Stromal cell of bone marrow (primary cell): ENCODE measurements at regions not wholly inside any gene's neighbourhood (a gene's known extent, or its start where the extent isn't known, plus 50 kb on each side); places are given as distances from the start of the nearest gene placed in this dataset.
"Not testable (repeated sequence)": the region's sequence is repeated elsewhere in the genome, so short reads cannot be mapped to it uniquely, and the experiment has no call there.

ENCODE experiments used
- DNase-seq: peaks from one replicate; pipeline ENCODE4 v3.0.0-alpha.2; 2012; ENCODE audit warnings: low read depth

DNA sequence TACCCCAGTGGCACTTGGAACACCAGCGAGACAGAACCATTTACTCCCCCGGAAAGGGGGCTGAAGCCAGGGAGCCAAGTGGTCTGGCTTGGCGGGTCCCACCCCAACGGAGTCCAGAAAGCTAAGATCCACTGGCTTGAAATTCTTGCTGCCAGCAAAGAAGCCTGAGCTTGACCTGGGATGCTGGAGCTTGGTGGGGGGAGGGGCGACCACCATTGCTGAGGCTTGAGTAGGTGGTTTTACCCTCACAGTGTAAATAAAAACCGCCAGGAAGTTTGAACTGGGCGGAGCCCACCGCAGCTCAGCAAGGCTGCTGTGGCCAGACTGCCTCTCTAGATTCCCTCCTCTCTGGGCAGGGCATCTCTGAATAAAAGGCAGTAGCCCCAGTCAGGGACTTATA, 62.8 kb downstream of the RPS24 start:
- not testable (repeated sequence) for DNase-seq

DNA sequence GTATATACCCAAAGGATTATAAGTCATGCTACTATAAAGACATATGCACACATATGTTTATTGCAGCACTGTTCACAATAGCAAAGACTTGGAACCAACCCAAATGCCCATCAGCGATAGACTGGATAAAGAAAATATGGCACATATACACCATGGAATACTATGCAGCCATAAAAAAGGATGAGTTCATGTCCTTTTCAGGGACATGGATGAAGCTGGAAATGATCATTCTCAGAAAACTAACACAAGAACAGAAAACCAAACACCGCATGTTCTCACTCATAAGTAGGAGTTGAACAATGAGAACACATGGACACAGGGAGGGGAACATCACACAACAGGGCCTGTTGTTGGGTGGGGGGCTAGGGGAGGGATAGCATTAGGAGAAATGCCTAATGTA, 68.9 kb downstream of the RPS24 start:
- DNase-seq = not testable (repeated sequence)

DNA sequence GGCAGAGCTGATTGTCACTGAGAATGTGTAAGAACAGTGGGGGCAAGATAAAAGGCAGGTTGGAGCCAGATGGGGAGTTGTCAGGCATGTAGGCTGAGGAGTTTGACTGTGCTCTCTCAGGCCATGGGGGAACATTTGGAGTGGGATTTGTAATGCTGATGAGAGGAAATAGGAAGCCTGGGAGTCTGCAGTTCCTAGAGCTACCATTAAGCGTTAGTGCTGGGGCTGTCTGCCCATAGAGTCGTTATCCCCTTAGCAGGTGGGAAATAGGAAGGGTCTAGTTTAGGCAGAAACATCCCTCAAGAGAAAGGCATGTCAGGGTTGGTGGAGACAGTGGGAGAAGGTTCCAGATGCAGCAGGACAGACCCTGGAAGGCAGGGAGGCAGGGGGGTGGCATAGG, 75.5 kb downstream of the RPS24 start:
- no peak for DNase-seq

DNA sequence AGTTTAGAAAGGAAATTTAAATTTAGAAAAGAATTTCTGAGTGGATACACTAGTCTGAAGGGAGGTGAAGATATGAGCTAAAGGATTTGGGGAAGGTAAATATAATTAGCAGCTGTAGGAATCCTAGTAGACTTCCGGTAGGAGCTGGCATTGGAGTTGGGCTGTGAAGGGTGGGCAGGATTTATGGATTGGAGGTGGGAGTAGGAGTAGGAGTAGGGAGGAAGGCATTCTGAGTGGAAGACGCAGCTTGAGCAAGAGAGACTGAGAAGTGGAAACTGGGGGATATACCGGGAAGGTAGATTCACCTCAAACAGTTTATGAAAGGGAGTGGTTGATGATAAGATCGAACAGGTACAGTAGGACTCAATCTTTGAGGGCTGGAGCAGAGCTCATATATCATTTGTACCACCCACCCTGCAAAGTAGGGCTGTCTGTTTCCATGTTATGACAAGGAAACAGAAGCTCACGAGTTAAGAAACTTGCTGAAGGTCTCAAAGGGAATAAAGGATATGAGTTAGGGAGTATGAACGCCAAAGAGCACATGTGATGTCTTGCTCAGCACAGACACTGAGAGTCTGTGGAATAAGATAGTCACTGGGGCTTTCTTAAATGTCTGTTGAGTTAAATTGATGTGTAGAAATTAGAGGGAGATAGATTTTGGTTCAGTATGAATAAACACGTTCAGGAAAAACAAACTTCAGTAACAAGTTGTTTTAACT, 81.6 kb downstream of the RPS24 start:
- DNase-seq = peak; percentile 67

DNA sequence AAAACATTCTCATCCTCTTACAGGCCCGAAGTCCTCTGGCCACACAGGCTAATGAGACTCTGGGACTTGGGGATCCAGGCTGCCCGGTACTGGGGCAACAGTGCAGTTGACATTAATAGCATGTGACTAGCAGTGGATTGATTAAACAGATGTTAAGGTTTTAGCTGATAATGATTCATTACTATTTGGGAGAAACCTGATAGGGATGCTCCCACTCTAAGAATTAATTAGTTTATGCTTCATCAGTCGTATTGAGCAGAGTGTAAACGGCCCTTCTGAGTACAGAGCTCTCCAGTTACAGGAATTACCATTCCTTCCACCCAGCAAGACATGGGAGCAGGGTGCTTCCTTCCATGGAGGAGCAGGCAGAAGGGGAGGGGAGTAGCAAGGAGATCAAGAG, 82.7 kb downstream of the RPS24 start:
- DNase-seq = no peak

DNA sequence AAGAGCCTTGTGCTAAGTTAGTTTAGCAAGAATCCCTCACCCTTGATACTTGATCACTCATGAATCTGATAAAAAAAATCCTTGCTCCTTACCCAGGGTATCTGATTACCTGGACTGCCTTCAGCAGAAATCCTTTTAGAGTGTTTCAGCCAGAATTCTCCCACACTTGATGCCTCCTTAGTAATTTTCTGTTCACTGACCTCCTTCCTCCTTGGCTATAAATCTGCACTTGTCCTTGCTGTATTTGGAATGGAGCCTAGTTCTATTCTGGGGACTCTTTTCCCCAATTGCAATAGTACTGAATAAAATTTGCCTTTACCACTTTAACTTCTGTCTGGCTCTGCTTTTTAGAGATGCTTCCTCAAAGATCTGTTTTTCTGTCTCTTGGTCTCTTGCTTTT, 84.9 kb downstream of the RPS24 start:
- DNase-seq = peak; percentile 6

DNA sequence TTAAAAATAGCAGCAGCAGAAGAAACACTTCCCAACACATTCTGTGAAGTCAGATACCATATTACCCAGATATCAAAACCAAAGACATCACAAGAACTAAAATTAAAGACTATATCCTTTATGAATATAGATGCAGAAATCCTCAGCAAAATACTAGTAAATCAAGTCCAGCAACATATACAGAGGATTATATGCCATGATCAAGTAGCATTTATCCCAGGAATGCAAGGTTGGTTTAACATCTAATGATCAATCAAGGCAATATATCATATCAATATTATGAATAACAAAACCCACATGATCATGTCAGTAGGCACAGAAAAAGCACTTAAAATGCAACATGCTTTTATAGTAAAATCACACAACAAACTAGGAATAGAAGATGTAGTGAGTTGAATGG, 88.1 kb downstream of the RPS24 start:
- DNase-seq = no peak

DNA sequence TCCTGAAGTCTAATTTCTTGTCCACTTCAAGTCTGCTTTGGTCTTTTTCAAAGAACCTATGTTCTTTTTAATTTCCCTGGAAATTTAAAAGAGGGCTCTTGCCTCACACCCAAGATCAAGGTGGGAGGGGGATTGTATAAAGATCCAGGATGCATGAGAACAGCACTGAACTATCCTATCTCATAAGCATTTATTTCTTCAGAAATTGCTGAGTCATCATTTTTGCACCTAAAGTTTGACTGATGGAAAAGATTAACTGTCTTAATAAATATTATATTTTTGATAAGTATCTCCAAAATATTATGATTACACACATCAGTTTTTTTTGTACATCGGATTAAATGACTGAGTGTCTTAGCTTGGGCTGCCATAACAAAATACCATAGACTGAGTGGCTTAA, 90.5 kb downstream of the RPS24 start:
- no peak for DNase-seq

DNA sequence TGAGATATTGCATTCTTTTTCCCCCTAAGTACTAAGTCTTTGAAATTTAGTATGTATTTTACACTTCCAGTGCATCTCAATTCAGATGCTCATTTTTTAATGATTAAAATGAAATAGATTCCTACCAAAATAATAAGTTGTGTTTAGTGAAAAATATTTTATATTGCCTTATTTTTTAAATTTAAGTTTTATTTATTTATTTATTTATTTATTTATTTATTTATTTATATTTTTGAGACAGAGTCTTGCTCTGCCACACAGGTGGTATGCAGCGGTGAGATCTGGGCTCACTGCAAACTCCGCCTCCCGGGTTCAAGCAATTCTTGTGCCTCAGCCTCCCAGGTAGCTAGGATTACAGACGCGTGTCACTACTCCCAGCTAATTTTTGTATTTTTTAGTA, 95.5 kb downstream of the RPS24 start:
- DNase-seq = no peak

DNA sequence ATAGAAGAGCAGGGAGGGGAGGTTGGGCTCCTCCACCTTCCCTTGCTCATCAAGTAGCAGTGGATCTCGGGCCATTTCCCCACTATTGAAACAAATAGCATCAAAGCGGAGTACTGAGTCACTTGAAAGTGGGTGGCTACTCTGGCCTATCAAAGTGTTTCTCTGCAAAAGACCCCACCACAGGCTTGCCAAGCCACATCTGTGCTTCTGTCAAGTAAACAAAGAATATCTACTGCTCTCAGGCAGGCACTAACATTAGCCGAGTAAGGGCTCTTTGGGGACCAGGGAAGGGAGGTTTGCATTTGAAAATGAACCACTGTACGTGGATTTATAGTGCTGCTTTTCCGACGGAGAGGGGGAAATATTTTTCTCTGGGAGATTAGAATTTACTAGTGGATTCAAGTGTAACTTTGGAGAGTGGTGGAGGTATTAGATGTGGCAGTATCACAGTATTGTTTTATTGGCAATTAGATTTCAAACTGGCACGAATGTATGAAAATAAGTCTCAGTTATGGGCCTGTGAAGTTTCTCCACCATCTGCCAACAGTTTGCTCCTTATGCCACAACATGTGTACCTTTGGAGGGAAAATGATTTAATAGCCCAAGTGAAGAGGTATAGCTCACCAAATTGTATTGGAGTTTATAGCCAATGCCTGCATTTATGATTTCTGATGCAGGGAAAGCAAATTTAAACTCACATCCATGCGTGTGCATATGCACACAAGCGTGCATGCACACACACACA, 97.5 kb downstream of the RPS24 start:
- DNase-seq = no peak

DNA sequence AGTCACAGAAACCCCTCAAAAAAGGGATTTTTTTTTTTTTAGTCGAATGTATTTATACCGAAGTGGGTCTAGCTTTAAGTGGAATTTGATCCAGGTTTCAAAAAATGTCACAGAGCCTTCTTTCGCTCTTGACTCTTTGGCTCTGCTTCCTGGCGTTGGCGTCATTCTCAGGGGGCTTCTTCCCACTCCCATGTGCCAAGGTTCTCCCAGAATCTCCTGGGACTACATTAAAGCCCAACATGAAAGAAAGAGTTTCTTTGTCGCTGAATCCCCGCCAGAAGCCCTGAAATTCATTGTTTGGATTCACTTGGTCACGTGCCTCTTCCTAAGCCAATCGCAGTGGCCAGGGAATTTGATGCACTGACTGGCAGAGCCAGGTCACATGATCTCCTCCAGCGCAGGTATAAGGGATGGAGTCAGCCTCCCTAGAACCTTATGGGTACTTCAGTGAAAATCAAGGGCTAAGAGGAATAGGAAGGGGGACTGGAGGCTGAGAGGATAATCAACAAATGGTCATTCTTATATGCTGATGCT, 101.2 kb downstream of the RPS24 start:
- no peak for DNase-seq

DNA sequence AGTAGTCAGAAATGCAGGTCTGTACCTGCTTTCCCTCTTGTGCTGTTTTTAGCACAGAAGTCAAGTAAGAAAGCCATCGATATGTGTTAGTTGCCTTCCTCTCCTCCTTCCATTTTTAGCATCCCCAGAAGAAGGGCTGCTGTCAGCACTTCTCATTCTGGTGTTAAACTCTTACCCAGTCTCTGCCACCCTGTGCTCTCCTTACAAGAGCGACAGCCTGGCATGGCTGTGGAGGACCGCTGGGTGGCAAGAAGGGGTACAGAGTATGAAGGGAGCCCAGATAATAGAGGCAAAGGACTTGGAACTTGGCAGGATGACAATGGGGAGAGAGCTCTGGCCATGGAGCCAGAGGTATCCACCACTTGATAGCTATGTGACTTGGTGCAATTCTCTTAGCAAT, 103.5 kb downstream of the RPS24 start:
- DNase-seq = no peak

DNA sequence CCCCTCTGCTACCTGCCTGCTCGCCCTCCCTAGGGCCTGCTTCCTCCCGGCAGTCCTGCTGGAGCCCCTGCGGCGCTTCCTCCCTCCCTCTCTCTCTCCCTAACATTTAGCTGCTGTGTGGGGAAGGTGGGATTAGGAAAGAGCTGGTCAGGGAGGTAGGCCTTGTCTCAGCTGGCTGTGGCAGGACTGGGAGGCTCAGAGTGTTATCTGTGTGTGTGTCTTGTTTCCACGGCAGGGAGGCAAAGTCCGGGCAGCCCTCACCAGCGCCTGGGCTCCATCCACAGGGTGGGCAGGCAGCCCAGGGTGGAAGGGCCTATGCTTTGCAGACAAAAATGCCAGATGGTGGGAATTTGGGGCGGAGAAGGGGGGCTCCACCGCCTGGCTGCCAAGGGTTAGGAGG, 105.7 kb downstream of the RPS24 start:
- DNase-seq = no peak

DNA sequence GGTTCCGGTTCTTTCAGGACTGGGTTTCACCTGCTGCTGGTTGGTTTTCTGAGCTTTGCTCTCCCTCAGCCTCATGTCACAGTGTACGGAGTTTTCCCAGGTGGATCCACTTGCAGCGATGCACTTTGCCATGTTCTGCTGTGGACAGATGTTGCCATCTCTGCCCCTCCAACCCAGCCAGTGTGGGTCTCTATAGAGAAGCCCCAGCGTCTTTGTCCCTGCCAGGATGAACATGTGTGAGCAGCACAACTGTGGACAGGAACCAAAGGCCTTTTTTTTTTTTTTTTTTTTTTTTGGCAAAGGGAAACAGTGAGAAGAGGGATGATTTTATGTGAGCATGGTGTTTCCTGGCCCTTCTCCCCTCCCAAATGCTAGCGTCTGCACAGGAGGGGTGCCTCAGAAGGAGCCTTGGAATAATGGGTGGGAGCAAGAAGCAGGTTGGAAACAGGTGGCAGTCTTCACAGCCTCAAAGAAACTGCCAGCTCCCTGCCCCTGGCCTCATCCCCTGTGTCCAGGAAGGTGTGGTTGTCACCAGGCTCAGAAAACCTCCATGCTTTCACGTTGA, 106.5 kb downstream of the RPS24 start:
- DNase-seq = no peak

DNA sequence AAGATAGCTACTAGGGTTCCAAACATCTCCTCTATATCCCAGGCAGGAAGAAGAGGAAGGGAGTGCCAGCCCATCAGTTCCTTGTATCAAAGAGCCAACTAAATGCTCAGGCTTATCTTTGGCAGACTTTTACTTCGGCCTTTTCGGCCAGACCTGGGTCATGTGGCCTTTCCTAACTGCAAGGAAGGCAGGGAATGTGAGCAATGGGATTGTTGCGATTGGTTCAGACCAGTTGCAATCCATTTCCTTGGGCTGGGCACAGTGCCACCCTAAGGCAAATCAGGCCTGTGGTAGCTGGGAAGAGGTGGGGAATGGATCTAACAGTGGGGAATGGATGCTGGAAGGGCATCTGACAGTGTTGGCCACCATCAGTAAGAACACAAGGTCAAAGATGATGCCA, 109.9 kb downstream of the RPS24 start:
- DNase-seq = no peak

DNA sequence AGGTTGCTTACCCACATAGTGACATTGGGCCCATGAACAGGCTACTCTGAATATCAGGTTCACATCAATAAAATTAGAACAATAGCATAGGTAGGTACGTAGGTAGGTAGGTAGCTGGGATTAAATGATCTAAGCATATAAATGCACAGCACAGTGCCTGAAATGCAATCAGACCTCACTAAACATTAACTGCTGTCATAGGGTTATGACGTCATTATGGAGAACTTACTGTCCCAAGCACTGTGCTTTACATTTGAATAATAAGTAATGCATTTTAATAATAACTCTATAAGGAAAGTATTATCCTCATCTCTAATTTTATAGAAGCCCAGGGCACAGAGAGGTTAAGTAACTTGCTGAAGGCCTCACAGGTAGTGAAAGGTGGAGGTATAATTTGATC, 112.5 kb downstream of the RPS24 start:
- DNase-seq = no peak

DNA sequence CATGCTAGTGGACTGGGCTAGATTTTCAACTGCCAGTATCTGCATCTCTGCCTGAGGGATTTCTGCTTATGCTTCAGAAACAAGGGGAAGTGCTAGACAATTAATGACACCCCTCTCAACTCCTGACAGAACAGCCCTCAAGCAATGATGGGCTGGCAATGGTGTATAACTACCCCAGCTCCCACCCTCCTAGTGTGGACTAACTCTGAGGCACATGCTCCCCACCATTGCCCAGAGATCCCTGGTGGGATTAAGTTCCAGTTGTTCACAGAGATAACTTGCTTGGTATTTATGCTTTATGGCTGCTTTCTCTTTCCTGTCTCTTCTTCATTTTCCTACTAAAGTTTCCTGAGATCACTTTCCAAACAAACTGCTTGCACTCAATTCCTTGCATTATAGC, 113.5 kb downstream of the RPS24 start:
- no peak for DNase-seq

DNA sequence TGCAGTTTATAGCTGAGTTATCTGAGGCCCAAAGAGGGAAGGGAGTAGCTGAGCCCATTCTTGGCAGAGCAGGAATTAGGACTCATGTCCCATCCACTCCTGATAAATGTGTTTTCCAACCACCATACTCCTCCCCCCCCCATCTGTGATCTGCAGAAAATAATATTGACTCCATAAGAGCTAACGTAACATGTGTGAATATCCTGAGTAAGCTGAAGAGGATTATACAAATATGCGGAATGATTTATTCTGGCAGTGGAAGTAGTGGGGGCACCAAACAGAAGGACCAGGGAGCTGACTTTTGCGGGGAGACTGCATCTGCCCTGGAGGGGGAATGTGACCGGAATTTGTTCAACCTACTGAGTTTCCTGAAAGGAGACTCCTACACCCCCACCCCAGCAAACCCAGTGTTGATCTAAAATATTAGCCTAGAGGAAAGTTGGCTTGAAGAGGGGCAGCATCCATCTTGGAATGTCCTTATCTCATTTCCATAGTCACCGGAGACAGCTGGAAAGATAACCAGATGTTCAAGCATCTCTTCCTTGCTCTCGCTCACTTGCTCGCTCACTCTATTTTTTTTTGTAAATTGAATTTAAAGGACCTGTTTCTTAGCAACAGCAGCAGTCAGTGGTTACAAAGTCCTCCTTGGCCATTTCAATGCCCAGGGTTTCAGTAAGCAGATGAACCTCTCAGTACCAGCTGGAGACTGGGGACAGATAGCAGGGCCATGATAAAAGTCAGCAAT, 114.7 kb downstream of the RPS24 start:
- no peak for DNase-seq

DNA sequence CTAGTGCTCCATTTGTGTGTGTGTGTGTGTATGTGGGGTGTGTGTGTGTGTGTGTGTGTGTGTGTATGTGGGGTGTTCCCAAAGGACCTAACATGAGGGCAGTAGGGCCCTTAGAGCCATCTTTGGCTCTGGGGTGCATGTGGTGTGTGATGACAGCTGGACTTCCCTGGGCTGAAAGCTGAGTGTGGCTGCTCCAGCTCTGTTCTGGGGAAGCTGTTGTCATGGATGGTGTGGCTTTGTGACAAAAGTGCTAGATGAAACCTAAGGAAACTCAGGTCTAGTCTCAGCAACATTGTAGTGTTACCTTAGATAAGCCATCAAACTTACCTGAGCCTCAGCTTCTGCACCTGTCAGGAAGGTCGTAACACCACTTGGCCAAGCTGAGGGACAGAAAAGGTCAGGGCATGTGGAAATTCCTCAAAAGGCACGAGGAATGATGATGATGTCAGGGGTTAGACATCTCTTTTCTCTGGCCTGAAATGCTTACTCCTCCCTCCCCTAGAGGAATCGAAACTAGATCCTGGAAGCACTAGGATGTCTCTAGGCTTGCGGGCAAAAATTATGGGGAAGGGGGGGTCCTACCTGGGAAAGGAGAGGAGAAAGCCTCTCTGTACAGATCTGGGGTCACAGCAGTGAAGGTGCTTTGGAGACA, 115.4 kb downstream of the RPS24 start:
- DNase-seq = no peak

DNA sequence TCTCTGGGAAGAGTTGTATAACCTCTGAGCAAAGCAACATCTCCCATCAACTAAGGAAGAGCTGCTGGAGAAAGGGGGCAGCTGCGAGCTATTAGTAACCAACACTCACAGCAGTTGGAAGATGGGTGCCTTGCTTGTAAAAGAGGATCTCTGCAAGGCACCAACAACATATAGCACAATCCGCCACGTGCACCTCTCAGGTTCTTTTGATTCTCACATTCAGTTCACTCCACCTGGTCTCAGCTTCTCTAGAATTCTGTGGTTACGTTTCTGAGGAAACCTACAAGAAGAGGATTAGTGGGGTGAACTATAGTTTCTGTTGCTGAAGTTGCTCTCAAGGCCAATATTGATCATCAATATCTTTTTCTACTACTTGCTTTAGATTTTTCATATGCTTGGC, 117.1 kb downstream of the RPS24 start:
- DNase-seq = no peak

DNA sequence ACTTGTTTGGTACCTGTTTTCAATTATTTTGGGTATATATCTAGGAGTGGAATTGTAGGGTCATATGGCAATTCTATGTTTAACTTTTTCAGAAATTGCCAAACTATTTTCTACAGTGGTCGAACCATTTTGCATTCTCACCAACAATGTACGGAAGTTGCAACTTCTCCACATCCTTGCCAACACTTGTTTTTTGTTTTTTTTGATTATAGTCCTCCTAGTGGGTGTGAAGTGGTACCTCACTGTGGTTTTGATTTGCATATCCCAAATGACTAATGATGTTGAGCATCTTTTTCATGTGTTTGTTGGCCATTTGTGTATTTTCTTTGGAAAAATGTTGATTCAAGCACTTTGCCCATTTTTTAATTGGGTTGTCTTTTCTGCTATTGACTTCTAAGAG, 122.1 kb downstream of the RPS24 start:
- DNase-seq = no peak

DNA sequence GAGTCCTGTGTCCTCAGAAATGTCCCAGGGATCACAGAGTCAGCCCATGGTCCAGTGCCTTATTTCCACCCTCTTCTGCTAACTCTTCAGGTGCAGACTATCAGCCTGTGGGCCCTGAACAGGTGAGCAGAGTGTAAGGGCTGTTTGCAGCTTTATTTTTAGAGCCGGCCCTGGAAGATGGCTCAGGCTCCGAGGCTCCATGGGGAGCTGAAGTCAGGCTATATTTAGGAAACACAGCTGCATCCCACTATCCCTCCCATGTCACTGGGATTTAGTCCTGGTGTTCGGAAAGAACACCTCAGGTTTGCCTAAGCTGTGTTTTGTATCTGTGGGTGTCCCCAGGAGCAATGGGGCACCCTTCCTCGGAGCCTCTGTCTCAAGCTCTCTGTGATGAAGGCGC, 126.9 kb downstream of the RPS24 start:
- no peak for DNase-seq
